ENCODE measurements at regions not wholly inside any gene's neighbourhood (a gene's known extent, or its start where the extent isn't known, plus 50 kb on each side); places are given as distances from the start of the nearest gene placed in this dataset.

- no peaks in the 10 kb centered on the region for H3K9me3 ChIP-seq (ENCODE audit: low read depth)
- H3K27me3 ChIP-seq = no peaks in the 10 kb centered on the region
- TF ChIP-seq, protein P1, sequence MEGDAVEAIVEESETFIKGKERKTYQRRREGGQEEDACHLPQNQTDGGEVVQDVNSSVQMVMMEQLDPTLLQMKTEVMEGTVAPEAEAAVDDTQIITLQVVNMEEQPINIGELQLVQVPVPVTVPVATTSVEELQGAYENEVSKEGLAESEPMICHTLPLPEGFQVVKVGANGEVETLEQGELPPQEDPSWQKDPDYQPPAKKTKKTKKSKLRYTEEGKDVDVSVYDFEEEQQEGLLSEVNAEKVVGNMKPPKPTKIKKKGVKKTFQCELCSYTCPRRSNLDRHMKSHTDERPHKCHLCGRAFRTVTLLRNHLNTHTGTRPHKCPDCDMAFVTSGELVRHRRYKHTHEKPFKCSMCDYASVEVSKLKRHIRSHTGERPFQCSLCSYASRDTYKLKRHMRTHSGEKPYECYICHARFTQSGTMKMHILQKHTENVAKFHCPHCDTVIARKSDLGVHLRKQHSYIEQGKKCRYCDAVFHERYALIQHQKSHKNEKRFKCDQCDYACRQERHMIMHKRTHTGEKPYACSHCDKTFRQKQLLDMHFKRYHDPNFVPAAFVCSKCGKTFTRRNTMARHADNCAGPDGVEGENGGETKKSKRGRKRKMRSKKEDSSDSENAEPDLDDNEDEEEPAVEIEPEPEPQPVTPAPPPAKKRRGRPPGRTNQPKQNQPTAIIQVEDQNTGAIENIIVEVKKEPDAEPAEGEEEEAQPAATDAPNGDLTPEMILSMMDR (IDR thresholded peaks at IDR 0.05; ENCODE audit: low read depth, low read length) = no peak
- no peaks in the 10 kb centered on the region for H3K4me1 ChIP-seq (ENCODE audit: low read depth)
- no peak for DNase-seq (ENCODE audit: low read depth in 1 of 2, low spot score in 1 of 2)
- H3K36me3 ChIP-seq = no peaks in the 10 kb centered on the region
- H3K27ac ChIP-seq = no peak overlapping the region
- H3K4me3 ChIP-seq = no peak overlapping the region
These were observed 561.9 kb upstream of the DCC start for GRCh38 chr18:51778115-51778514.

- H3K9me3 ChIP-seq (ENCODE audit: low read depth) = no peaks in the 10 kb centered on the region
- H3K36me3 ChIP-seq = no peaks in the 10 kb centered on the region
- no peaks in the 10 kb centered on the region for H3K4me1 ChIP-seq (ENCODE audit: low read depth)
- H3K4me3 ChIP-seq = no peak overlapping the region
- H3K27ac ChIP-seq = no peak overlapping the region
- TF ChIP-seq, protein P1 (IDR thresholded peaks at IDR 0.05; ENCODE audit: low read depth, low read length) = no peak
- no peaks in the 10 kb centered on the region for H3K27me3 ChIP-seq
- DNase-seq (ENCODE audit: low read depth in 1 of 2, low spot score in 1 of 2) = no peak
These were observed 550.1 kb upstream of the DCC start for GRCh38 chr18:51789871-51790270.

DNA sequence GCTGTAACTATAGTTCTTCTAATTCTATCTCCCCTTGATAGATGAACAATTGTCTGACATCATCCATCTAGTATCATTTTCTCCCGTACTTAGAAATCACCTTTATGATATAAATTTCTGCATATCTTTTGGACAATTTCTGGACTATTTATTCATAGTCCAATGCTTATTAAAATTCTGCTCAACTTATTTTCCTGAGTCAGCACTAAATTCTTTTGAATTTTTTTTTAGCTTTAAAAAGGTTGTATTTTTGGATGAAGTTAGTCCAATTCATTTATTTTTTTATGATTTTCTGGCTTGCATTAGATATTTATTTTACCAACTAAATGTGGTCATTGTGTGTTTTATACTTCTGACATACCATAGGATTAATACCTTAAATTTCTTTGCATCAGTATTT, 538.5 kb upstream of the DCC start:
- DNase-seq (ENCODE audit: low read depth in 1 of 2, low spot score in 1 of 2) = no peak
- Histone ChIP-seq H3K4me3 (no peak overlapping the region), H3K36me3 (no peaks in the 10 kb centered on the region), H3K27me3 (no peaks in the 10 kb centered on the region), H3K4me1 (ENCODE audit: low read depth) (no peaks in the 10 kb centered on the region), H3K27ac (no peak overlapping the region), H3K9me3 (ENCODE audit: low read depth) (no peaks in the 10 kb centered on the region)
- TF ChIP-seq, protein P1 (IDR thresholded peaks at IDR 0.05; ENCODE audit: low read depth, low read length) = no peak

GRCh38 chr18:51802569-51803428, 537.2 kb upstream of the DCC start:
- Histone ChIP-seq H3K27me3 (no peaks in the 10 kb centered on the region), H3K9me3 (ENCODE audit: low read depth) (no peaks in the 10 kb centered on the region), H3K27ac (no peak overlapping the region), H3K4me1 (ENCODE audit: low read depth) (no peaks in the 10 kb centered on the region), H3K36me3 (no peaks in the 10 kb centered on the region), H3K4me3 (no peak overlapping the region)
- no peak for DNase-seq (ENCODE audit: low read depth in 1 of 2, low spot score in 1 of 2)
- TF ChIP-seq, protein P1 (IDR thresholded peaks at IDR 0.05; ENCODE audit: low read depth, low read length) = no peak

DNA sequence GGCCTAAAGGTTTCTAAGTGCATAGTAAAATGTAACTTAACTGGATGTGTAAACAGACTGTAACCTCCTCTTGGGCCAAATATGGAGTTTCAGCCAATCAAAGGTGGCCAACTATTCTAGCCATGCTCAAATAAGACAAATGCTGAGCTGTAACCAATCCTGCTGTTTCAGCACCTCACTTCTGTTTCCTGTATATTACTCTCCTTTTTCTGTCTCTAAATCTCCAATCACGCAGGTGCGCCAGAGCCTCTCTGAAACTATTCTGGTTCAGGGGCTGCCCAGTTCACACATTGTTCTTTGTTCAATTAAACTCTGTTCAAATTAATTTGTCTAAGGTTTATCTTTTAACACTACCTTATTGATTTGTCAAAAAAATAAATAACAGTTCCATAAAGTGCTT, 532.7 kb upstream of the DCC start:
- no peak overlapping the region for H3K4me3 ChIP-seq
- H3K27ac ChIP-seq = no peak overlapping the region
- no peaks in the 10 kb centered on the region for H3K27me3 ChIP-seq
- TF ChIP-seq, protein P1 (IDR thresholded peaks at IDR 0.05; ENCODE audit: low read depth, low read length) = no peak
- H3K9me3 ChIP-seq (ENCODE audit: low read depth) = no peaks in the 10 kb centered on the region
- H3K36me3 ChIP-seq = no peaks in the 10 kb centered on the region
- H3K4me1 ChIP-seq (ENCODE audit: low read depth) = no peaks in the 10 kb centered on the region
- no peak for DNase-seq (ENCODE audit: low read depth in 1 of 2, low spot score in 1 of 2)
